Fibroblast of lung (primary cell): ENCODE measurements at regions not wholly inside any gene's neighbourhood (a gene's known extent, or its start where the extent isn't known, plus 50 kb on each side); places are given as distances from the start of the nearest gene placed in this dataset.
A peak's percentile ranks its signal among the peaks of the same experiment; 100 is the strongest.

Experiments
- DNase-seq, 2 donors: peaks; one replicate each; pipeline versions ENCODE4 v3.0.0 to v3.0.0-alpha.2; 2010; ENCODE audit warnings: low read depth in 2 of 2
- H2AFZ ChIP-seq: 2 replicates; pipeline ENCODE4 v1.5.1; 2012; ENCODE audit warnings: low read length, control low read depth, inconsistent platforms
- H3K27ac ChIP-seq: 2 replicates; pipeline ENCODE4 v1.5.1; 2011; ENCODE audit warnings: low read length, control low read depth; ENCODE audit not compliant: insufficient read depth
- H3K27me3 ChIP-seq: 2 replicates; pipeline ENCODE4 v1.5.1; 2011; ENCODE audit warnings: mild to moderate bottlenecking, low read length; ENCODE audit not compliant: control insufficient read depth, insufficient read depth
- H3K36me3 ChIP-seq: 2 replicates; pipeline ENCODE4 v1.5.1; 2011; ENCODE audit warnings: low read length; ENCODE audit not compliant: control insufficient read depth, insufficient read depth
- H3K4me1 ChIP-seq: 2 replicates; pipeline ENCODE4 v1.5.1; 2011; ENCODE audit warnings: low read length; ENCODE audit not compliant: control insufficient read depth, insufficient read depth; ENCODE audit errors: extremely low read depth
- H3K4me2 ChIP-seq: 2 replicates; pipeline ENCODE4 v1.5.1; 2011; ENCODE audit warnings: low read length, control low read depth; ENCODE audit not compliant: insufficient read depth; ENCODE audit errors: extremely low read depth
- H3K4me3 ChIP-seq, 4 experiments: fragments of 200-600 bp in 1 of 4; sonication (generic) in 1 of 4; replicated peaks in 1 of 4; 2 replicates each; pipeline ENCODE4 v1.5.1; 2011 to 2016; ENCODE audit warnings: low read length in 4 of 4, low read depth in 3 of 4, mild to moderate bottlenecking in 3 of 4, control low read depth in 2 of 4, inconsistent platforms in 1 of 4, mixed read lengths in 1 of 4; ENCODE audit not compliant: insufficient read depth in 1 of 4; ENCODE audit errors: control extremely low read depth in 1 of 4
- H3K79me2 ChIP-seq: 2 replicates; pipeline ENCODE4 v1.5.1; 2012; ENCODE audit warnings: mild to moderate bottlenecking, low read length, inconsistent platforms; ENCODE audit not compliant: control insufficient read depth, insufficient read depth
- H3K9ac ChIP-seq: 2 replicates; pipeline ENCODE4 v1.5.1; 2011; ENCODE audit warnings: mild to moderate bottlenecking, low read length, control low read depth; ENCODE audit not compliant: insufficient read depth
- H3K9me3 ChIP-seq: 2 replicates; pipeline ENCODE4 v1.5.1; 2012; ENCODE audit warnings: low read depth, low read length; ENCODE audit not compliant: control insufficient read depth, insufficient read depth
- H4K20me1 ChIP-seq: 2 replicates; pipeline ENCODE4 v1.5.1; 2011; ENCODE audit warnings: low read length; ENCODE audit not compliant: control insufficient read depth, insufficient read depth; ENCODE audit errors: extremely low read depth
- CTCF ChIP-seq, 2 donors: IDR thresholded peaks in 1 of 2; conservative IDR thresholded peaks in 1 of 2; 1 replicate in 1 of 2; 2 replicates in 1 of 2; pipeline ENCODE4 v1.5.1; 2011 to 2012; ENCODE audit warnings: low read length in 2 of 2, control low read depth in 1 of 2, inconsistent platforms in 1 of 2, low read depth in 1 of 2, mild to moderate bottlenecking in 1 of 2
- EZH2 ChIP-seq: IDR thresholded peaks from 2 replicates; pipeline ENCODE4 v1.5.1; 2012; ENCODE audit warnings: low read length, control low read depth, mild to moderate bottlenecking; ENCODE audit errors: missing control alignments

GRCh38 chr13:57996717-57997116, 365.2 kb downstream of the PCDH17 start:
- Histone ChIP-seq H3K4me1 (no peaks in the 10 kb centered on the region), H3K9ac (no peak overlapping the region), H3K4me3 (no peak overlapping the region), H2AFZ (no peak overlapping the region), H3K27ac (no peak overlapping the region), H3K9me3 (no peaks in the 10 kb centered on the region), H3K36me3 (no peaks in the 10 kb centered on the region), H3K27me3 (no peaks in the 10 kb centered on the region), H4K20me1 (no peaks in the 10 kb centered on the region), H3K4me2 (no peak overlapping the region), H3K79me2 (no peaks in the 10 kb centered on the region)
- DNase-seq: peak; percentile 56 to 63
- TF ChIP-seq EZH2: no peak
- TF ChIP-seq CTCF (conservative IDR thresholded peaks at IDR 0.05 in 1 of 2, IDR thresholded peaks at IDR 0.05 in 1 of 2; ENCODE audit: low read depth in 1 of 2, low read length in 2 of 2): no peak

GRCh38 chr13:58004751-58005150, 373.2 kb downstream of the PCDH17 start:
- no peak overlapping the region for H3K4me2 ChIP-seq
- H3K4me3 ChIP-seq: no peak overlapping the region
- no peak overlapping the region for H3K9ac ChIP-seq
- H3K36me3 ChIP-seq: no peaks in the 10 kb centered on the region
- TF ChIP-seq EZH2: no peak
- no peak for TF ChIP-seq CTCF (conservative IDR thresholded peaks at IDR 0.05 in 1 of 2, IDR thresholded peaks at IDR 0.05 in 1 of 2; ENCODE audit: low read depth in 1 of 2, low read length in 2 of 2)
- no peak for DNase-seq
- no peaks in the 10 kb centered on the region for H3K9me3 ChIP-seq
- no peak overlapping the region for H3K27ac ChIP-seq
- no peak overlapping the region for H2AFZ ChIP-seq
- H4K20me1 ChIP-seq: no peaks in the 10 kb centered on the region
- H3K4me1 ChIP-seq: no peaks in the 10 kb centered on the region
- no peaks in the 10 kb centered on the region for H3K79me2 ChIP-seq
- H3K27me3 ChIP-seq: no peaks in the 10 kb centered on the region

GRCh38 chr13:58018020-58018419, 386.5 kb downstream of the PCDH17 start:
- Histone ChIP-seq H3K9ac (no peak overlapping the region), H3K79me2 (no peaks in the 10 kb centered on the region), H3K4me3 (no peak overlapping the region), H3K27ac (no peak overlapping the region), H3K36me3 (no peaks in the 10 kb centered on the region), H3K4me2 (no peak overlapping the region), H3K27me3 (no peaks in the 10 kb centered on the region), H4K20me1 (no peaks in the 10 kb centered on the region), H3K9me3 (no peaks in the 10 kb centered on the region), H3K4me1 (no peaks in the 10 kb centered on the region), H2AFZ (no peak overlapping the region)
- TF ChIP-seq EZH2 (no peak), CTCF (conservative IDR thresholded peaks at IDR 0.05 in 1 of 2, IDR thresholded peaks at IDR 0.05 in 1 of 2; ENCODE audit: low read depth in 1 of 2, low read length in 2 of 2) (no peak)
- DNase-seq: no peak
